IPS DF 6.9 (cell line): ENCODE measurements at regions not wholly inside any gene's neighbourhood (a gene's known extent, or its start where the extent isn't known, plus 50 kb on each side); places are given as distances from the start of the nearest gene placed in this dataset.

Source experiments
- DNase-seq: peaks from one replicate; pipeline ENCODE4 v3.0.0-alpha.2; 2013; ENCODE audit warnings: low read depth, low spot score
- H3K27ac ChIP-seq: one replicate; pipeline ENCODE4 v1.5.1; 2013; ENCODE audit warnings: low read length, control low read depth
- H3K27me3 ChIP-seq: 2 replicates; pipeline ENCODE4 v1.6.1; 2013; ENCODE audit warnings: mild to moderate bottlenecking, low read length; ENCODE audit not compliant: control insufficient read depth, insufficient read depth
- H3K36me3 ChIP-seq: 2 replicates; pipeline ENCODE4 v1.6.1; 2013; ENCODE audit warnings: low read length; ENCODE audit not compliant: control insufficient read depth, insufficient read depth
- H3K4me1 ChIP-seq: 2 replicates; pipeline ENCODE4 v1.6.1; 2013; ENCODE audit warnings: low read length; ENCODE audit not compliant: control insufficient read depth, insufficient read depth
- H3K4me3 ChIP-seq: 2 replicates; pipeline ENCODE4 v1.5.1; 2013; ENCODE audit warnings: mild to moderate bottlenecking, low read length
- H3K9me3 ChIP-seq: 2 replicates; pipeline ENCODE4 v1.6.1; 2013; ENCODE audit warnings: low read length, inconsistent platforms; ENCODE audit not compliant: control insufficient read depth, insufficient read depth
- WGBS: extraction: QIAGEN DNeasy Blood & Tissue Kit; methylation state at CpG from one replicate; pipeline ENCODE4 v1.1.7; 2013; ENCODE audit warnings: mixed read lengths, missing lambda C conversion rate; ENCODE audit not compliant: insufficient read length, insufficient coverage; 5-methylcytosine and 5-hydroxymethylcytosine counted together

DNA sequence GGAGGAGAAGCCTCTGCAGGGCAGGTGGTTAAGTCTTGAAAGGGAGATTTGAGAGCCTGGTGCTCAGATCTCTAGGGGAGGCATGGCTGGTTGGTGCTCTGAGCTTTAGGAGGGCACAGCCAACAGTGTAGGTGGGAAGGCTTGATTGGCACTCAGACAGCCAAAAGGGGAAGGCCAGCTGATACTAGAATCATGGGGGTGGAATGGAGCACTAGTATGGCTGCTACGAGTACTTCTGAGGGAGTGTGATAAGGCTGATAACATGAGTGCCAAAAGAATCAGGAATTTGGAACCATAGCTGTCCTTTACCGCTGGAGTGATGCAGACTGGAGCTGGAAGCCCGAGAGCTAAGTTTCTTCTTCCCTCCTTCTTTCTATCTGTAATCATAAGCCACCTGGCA is 184.6 kb upstream of the TBC1D5 start:
- H3K27ac ChIP-seq: no peak overlapping the region
- H3K4me3 ChIP-seq: no peak overlapping the region
- no CpG with 5 or more reads among the region's 3 CpGs for WGBS
- H3K4me1 ChIP-seq: no peaks in the 10 kb centered on the region
- no peaks in the 10 kb centered on the region for H3K9me3 ChIP-seq
- DNase-seq: no peak
- H3K27me3 ChIP-seq: no peaks in the 10 kb centered on the region
- no peaks in the 10 kb centered on the region for H3K36me3 ChIP-seq

DNA sequence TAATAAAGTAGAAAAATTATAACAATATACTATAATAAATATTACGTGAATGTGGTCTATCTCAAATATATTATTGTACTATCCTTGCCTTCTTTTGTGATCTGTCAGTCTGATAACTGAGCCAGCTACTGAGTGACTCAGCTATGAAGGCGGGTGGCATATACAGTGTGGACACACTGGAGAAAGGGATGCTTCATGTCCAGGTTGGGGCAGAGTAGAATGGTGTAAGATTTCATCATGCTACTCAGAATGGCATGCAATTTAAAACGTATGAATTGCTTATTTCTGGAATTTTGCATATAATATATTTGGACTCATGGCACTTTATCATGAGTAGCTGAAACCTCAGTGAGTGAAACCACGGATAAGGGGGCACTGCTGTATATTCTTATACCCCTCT is 172.9 kb upstream of the TBC1D5 start:
- WGBS: no CpG with 5 or more reads among the region's 4 CpGs
- Histone ChIP-seq H3K4me1 (no peaks in the 10 kb centered on the region), H3K4me3 (no peak overlapping the region), H3K27me3 (no peaks in the 10 kb centered on the region), H3K9me3 (no peaks in the 10 kb centered on the region), H3K27ac (no peak overlapping the region), H3K36me3 (no peaks in the 10 kb centered on the region)
- DNase-seq: no peak

DNA sequence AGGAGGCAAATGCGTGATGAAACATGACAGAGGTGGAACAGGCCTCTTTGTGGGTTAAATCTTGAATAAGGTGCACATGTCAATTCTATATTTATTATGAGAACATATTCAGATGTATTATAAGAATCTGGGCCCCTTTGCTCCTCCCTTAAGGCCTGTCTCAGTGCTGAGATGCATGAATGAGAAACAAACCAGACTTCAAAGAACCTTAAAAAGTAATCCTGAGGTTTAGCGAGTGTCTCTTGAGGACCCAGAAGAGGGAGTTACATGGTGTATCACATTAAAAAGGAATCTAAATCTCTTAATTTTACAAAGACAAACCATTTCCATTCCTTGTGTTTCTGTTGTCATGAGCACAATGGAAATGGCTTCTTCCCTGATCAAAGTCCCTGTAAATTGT is 170.9 kb upstream of the TBC1D5 start:
- no peaks in the 10 kb centered on the region for H3K9me3 ChIP-seq
- H3K4me3 ChIP-seq: no peak overlapping the region
- H3K36me3 ChIP-seq: no peaks in the 10 kb centered on the region
- no CpG with 5 or more reads among the region's 2 CpGs for WGBS
- H3K27ac ChIP-seq: no peak overlapping the region
- peaks cover 2% of the 10 kb centered on the region; the same call in 1 of the 2 replicates for H3K4me1 ChIP-seq
- H3K27me3 ChIP-seq: no peaks in the 10 kb centered on the region
- no peak for DNase-seq

DNA sequence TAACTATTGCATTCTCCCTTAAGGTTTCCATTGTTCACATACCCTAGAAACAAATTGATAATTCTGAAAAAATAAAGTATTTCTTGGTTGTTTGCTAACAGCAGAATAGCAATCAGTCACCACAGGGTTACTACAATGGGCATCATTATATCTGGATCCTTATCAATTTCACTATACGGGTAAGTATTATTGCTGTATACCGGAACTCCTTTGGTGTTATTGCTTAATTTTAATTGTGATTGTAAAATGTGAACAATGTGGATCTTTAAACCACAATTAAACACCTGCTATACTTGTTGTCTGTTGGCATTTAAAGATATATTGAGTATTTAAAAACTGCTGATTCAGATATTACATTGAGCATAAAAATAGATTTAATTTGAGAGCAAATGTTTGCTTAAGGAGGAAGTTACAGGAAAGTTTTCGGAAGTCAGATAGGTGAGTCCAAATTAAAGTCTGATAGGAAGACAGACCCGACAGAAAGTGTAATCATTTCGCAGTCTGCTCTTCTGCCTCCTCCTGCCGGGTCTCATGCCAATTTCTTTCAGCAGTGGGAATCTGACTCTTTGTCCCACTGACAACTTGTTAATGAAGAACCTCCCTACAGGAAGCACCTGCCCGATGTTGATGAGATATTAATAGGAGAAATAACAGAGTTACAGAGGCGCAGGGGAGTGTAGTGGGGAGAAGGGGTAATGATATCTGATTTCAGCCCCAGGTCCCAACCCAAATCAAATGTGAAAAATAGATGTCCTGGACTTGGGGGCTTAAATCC is 169.7 kb upstream of the TBC1D5 start:
- Histone ChIP-seq H3K36me3 (no peaks in the 10 kb centered on the region), H3K4me3 (no peak overlapping the region), H3K4me1 (peaks cover 2% of the 10 kb centered on the region; the same call in 1 of the 2 replicates), H3K27me3 (no peaks in the 10 kb centered on the region), H3K27ac (no peak overlapping the region), H3K9me3 (no peaks in the 10 kb centered on the region)
- no CpG with 5 or more reads among the region's 8 CpGs for WGBS
- no peak for DNase-seq

DNA sequence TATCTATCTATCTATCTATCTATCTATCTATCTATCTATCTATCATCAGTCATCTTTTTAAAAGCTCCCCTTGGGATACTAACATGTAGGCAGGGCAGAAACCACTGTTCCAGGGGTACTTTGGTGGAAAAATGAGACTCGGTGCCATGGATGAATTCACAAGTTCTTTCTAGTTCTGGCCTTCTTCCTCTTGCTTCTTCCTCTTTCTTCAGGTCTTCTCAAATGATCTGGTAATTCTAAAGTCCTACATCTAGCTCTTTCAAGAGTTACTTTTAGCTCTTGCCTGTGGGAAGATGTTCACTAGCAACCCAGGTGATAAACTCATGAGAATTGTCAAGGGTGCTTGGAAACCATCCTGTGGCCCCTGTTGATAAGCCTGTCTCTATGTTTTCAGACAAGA is 168.5 kb upstream of the TBC1D5 start:
- DNase-seq: no peak
- no CpG with 5 or more reads among the region's 1 CpG for WGBS
- Histone ChIP-seq H3K4me1 (peaks cover 2% of the 10 kb centered on the region; the same call in 1 of the 2 replicates), H3K9me3 (no peaks in the 10 kb centered on the region), H3K36me3 (no peaks in the 10 kb centered on the region), H3K27me3 (no peaks in the 10 kb centered on the region), H3K27ac (no peak overlapping the region), H3K4me3 (no peak overlapping the region)

DNA sequence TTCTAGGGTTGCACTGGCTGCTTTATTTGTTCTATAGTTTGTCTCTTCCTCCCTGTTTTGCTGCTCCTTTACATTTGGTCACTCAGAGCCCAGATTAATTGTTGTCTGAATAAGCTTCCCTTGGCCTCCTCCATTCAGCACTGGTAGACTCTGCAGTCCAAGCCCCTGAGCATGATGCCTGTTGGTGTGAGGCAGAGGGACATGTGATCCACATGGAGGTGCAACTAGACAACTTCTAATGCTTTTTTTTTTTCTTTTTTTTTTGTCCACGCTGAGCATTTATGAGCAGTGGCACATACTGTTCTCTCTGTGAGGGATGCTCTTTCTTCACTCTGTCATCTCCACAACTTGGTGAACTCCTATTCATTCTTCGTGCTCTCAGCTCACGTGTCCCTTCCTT is 167.3 kb upstream of the TBC1D5 start:
- no CpG with 5 or more reads among the region's 3 CpGs for WGBS
- Histone ChIP-seq H3K27ac (no peak overlapping the region), H3K36me3 (no peaks in the 10 kb centered on the region), H3K9me3 (no peaks in the 10 kb centered on the region), H3K4me1 (peaks cover 2% of the 10 kb centered on the region; the same call in 1 of the 2 replicates), H3K4me3 (no peak overlapping the region), H3K27me3 (no peaks in the 10 kb centered on the region)
- no peak for DNase-seq

DNA sequence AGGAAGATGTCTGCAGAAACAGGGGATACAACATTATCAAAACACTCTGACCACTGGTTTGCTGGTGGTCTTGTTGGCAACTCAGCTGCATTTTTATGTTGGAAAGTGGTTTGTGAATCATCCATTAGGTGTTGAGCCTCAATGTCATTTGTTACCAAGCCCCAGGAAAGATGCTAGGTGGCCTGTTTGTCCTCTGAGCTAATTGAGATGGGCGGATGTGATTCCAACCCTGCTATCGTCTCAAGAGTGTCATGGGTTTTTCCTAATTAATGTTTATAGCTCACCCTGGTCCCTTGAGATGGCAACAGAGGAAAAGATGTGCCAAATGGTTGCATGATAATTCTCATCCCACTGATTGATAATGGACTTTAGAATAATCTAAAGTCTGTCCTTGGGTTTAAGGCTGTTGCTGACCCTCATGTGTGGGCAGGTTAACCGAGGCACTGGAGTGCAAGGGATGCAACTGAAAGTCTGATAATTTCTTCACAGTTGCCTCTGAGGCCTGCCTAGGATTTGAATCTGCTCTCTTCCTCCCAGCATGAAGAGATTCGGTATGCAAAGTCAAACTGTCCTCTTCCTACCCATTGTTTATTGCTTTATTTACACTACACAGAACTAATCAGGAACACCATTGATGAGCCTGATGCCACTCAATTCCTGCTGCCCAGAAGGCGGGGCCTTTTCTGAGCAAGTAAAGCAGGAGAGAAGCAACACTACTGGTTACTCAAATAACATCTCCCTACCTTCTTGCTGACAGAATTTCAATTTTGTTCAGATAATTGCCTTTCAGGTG is 166.2 kb upstream of the TBC1D5 start:
- no peaks in the 10 kb centered on the region for H3K9me3 ChIP-seq
- WGBS: no CpG with 5 or more reads among the region's 5 CpGs
- no peaks in the 10 kb centered on the region for H3K27me3 ChIP-seq
- H3K4me1 ChIP-seq: peaks cover 2% of the 10 kb centered on the region; the same call in 1 of the 2 replicates
- H3K27ac ChIP-seq: no peak overlapping the region
- H3K36me3 ChIP-seq: no peaks in the 10 kb centered on the region
- no peak for DNase-seq
- H3K4me3 ChIP-seq: no peak overlapping the region

DNA sequence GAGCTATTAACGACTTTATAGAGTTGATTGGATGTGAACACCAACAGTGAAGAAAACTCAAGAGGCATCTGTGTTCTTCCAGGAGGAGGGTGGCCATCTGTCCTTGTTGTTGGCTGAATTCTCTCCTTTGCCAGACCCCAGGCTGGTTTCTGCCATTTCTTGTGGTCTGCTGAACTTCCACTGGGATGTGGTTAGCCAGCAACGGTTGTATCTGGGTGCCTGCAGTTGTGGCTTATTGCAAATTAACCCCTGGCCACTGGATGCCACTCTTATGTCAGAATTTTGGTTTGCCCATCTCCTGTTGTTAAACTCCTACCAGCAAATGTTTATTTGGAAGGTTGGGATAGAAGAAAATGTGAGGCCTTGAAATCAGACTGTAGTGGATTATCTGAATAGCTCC is 163.6 kb upstream of the TBC1D5 start:
- H3K27me3 ChIP-seq: no peaks in the 10 kb centered on the region
- DNase-seq: no peak
- H3K36me3 ChIP-seq: no peaks in the 10 kb centered on the region
- peaks cover 2% of the 10 kb centered on the region; the same call in 1 of the 2 replicates for H3K4me1 ChIP-seq
- WGBS: no CpG with 5 or more reads among the region's 2 CpGs
- H3K27ac ChIP-seq: no peak overlapping the region
- no peak overlapping the region for H3K4me3 ChIP-seq
- H3K9me3 ChIP-seq: no peaks in the 10 kb centered on the region

DNA sequence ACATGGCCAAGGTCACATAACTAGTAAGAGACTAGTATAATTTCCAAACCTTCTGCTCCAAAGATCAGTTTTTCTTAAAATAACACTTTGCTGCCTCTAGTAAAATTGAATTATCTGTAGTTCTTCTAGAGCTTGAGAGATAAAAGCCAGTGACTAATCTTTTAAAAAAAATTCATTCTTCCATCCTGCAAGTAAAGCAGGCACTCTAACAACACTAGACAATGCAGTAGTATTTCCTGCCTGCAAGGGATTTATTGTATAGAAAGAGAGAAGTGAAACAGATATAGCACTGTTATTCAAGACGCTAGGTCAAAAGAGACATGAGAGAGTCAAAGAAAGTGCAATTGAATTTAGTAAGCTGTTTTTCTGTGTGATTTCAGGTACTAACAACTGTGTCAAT is 159.5 kb upstream of the TBC1D5 start:
- H3K4me3 ChIP-seq: no peak overlapping the region
- H3K4me1 ChIP-seq: no peaks in the 10 kb centered on the region
- H3K9me3 ChIP-seq: no peaks in the 10 kb centered on the region
- H3K36me3 ChIP-seq: no peaks in the 10 kb centered on the region
- no CpG with 5 or more reads among the region's 1 CpG for WGBS
- DNase-seq: no peak
- no peaks in the 10 kb centered on the region for H3K27me3 ChIP-seq
- H3K27ac ChIP-seq: no peak overlapping the region

DNA sequence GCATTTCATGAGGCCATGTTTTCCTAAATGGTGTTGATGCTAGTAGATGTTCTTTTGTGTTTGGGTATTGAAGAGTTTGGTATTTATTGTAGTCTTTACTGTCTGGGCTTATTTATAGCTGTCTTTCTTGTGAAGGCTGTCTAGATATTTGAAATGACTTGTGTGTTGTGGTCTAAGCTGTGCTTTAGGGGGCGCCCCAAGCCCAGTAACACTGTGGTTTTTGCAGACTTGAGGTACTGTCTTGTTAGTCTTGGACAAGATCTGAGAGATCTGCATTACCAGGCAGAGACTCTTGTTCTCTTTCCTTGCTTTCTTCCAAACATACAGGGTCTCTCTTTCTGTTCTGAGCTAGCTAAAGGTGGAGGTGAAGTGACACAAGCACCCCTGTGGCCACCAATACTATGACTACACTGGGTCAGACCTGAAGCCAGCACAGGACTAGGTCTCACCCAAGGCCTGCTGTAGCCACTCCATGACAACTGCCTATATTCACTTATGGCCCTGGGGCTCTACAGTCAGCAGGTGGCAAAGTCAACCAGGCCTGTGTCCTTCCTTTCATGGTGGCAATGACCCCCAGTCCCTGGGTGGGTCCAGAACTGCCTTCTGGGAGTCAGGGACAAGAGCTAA is 152.1 kb upstream of the TBC1D5 start:
- H3K27ac ChIP-seq: no peak overlapping the region
- H3K9me3 ChIP-seq: no peaks in the 10 kb centered on the region
- H3K36me3 ChIP-seq: no peaks in the 10 kb centered on the region
- peak; percentile 47 for DNase-seq
- H3K4me1 ChIP-seq: peaks cover 3% of the 10 kb centered on the region; the same call in 1 of the 2 replicates
- H3K27me3 ChIP-seq: no peaks in the 10 kb centered on the region
- no CpG with 5 or more reads among the region's 1 CpG for WGBS
- no peak overlapping the region for H3K4me3 ChIP-seq
